ENCODE measurements at regions not wholly inside any gene's neighbourhood (a gene's known extent, or its start where the extent isn't known, plus 50 kb on each side); places are given as distances from the start of the nearest gene placed in this dataset.

GRCh38 chr9:17019398-17019797 lies 115.4 kb upstream of the CNTLN start:
- H3K4me3 ChIP-seq (ENCODE audit: low read length), result no peak overlapping the region
- no peak overlapping the region for H3K27ac ChIP-seq (ENCODE audit: low read length)
- no peak for DNase-seq
- H3K9me3 ChIP-seq (replicated peaks; ENCODE audit: control insufficient read depth, low read depth, low read length), result no peaks in the 10 kb centered on the region
- no peaks in the 10 kb centered on the region for H3K36me3 ChIP-seq (ENCODE audit: control insufficient read depth, insufficient read depth, low read length)
- H3K27me3 ChIP-seq (ENCODE audit: control insufficient read depth, insufficient read depth, low read length), result no peaks in the 10 kb centered on the region
- H3K4me1 ChIP-seq (ENCODE audit: control insufficient read depth, insufficient read depth, low read length), result peaks cover 6% of the 10 kb centered on the region

GRCh38 chr9:17018540-17019196 lies 116.2 kb upstream of the CNTLN start:
- Histone ChIP-seq H3K27me3 (ENCODE audit: control insufficient read depth, insufficient read depth, low read length) (no peaks in the 10 kb centered on the region), H3K4me3 (ENCODE audit: low read length) (no peak overlapping the region), H3K36me3 (ENCODE audit: control insufficient read depth, insufficient read depth, low read length) (no peaks in the 10 kb centered on the region), H3K9me3 (replicated peaks; ENCODE audit: control insufficient read depth, low read depth, low read length) (no peaks in the 10 kb centered on the region), H3K4me1 (ENCODE audit: control insufficient read depth, insufficient read depth, low read length) (peaks cover 6% of the 10 kb centered on the region), H3K27ac (ENCODE audit: low read length) (no peak overlapping the region)
- 74% methylated on average over 2 of the region's 3 CpGs for WGBS (ENCODE audit: insufficient coverage)
- DNase-seq, result peak; percentile 16

GRCh38 chr9:17017931-17018491 lies 116.8 kb upstream of the CNTLN start:
- peak; percentile 80 for DNase-seq
- WGBS (ENCODE audit: insufficient coverage), result 24% methylated on average over 10 of the region's 10 CpGs

DNA sequence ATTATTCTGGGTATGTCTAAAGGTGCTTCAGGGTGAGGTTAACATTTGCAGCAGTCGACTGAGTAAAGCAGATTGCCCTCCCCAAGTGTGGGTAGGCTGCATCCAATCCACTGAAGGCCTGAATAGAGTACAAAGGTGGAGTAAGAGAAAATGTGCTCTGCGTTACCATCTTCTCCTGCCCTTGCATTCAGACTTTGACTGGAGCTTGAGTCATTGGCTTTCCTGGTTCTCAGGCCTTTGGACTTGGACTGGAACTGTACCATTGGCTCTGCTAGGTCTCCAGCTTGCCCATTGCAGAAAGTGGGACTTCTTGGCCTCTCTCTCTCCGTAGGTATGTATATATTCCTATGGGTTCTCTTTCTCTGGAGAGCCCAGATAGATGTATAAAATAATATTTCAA lies 120.9 kb upstream of the CNTLN start:
- H3K4me3 ChIP-seq (ENCODE audit: low read length), result no peak overlapping the region
- H3K27me3 ChIP-seq (ENCODE audit: control insufficient read depth, insufficient read depth, low read length), result no peaks in the 10 kb centered on the region
- 50% methylated on average over 2 of the region's 3 CpGs for WGBS (ENCODE audit: insufficient coverage)

More at GRCh38 chr9:17017931-17018491, 116.8 kb upstream of the CNTLN start:
- H3K27me3 ChIP-seq (ENCODE audit: control insufficient read depth, insufficient read depth, low read length), result no peaks in the 10 kb centered on the region
- peaks cover 6% of the 10 kb centered on the region for H3K4me1 ChIP-seq (ENCODE audit: control insufficient read depth, insufficient read depth, low read length)
- H3K36me3 ChIP-seq (ENCODE audit: control insufficient read depth, insufficient read depth, low read length), result no peaks in the 10 kb centered on the region
- H3K9me3 ChIP-seq (replicated peaks; ENCODE audit: control insufficient read depth, low read depth, low read length), result no peaks in the 10 kb centered on the region
- no peak overlapping the region for H3K4me3 ChIP-seq (ENCODE audit: low read length)
- H3K27ac ChIP-seq (ENCODE audit: low read length), result peak overlapping the region; percentile 11

GRCh38 chr9:17013010-17013409 lies 121.8 kb upstream of the CNTLN start:
- H3K4me3 ChIP-seq (ENCODE audit: low read length), result no peak overlapping the region
- no peaks in the 10 kb centered on the region for H3K36me3 ChIP-seq (ENCODE audit: control insufficient read depth, insufficient read depth, low read length)
- WGBS (ENCODE audit: insufficient coverage), result 80% methylated on average over 1 of the region's 3 CpGs
- DNase-seq, result no peak
- H3K9me3 ChIP-seq (replicated peaks; ENCODE audit: control insufficient read depth, low read depth, low read length), result no peaks in the 10 kb centered on the region
- peaks cover 2% of the 10 kb centered on the region for H3K4me1 ChIP-seq (ENCODE audit: control insufficient read depth, insufficient read depth, low read length)
- H3K27me3 ChIP-seq (ENCODE audit: control insufficient read depth, insufficient read depth, low read length), result no peaks in the 10 kb centered on the region
- no peak overlapping the region for H3K27ac ChIP-seq (ENCODE audit: low read length)

More for the DNA sequence above, 120.9 kb upstream of the CNTLN start:
- H3K4me1 ChIP-seq (ENCODE audit: control insufficient read depth, insufficient read depth, low read length), result peaks cover 6% of the 10 kb centered on the region
- H3K27ac ChIP-seq (ENCODE audit: low read length), result no peak overlapping the region
- no peak for DNase-seq
- no peaks in the 10 kb centered on the region for H3K9me3 ChIP-seq (replicated peaks; ENCODE audit: control insufficient read depth, low read depth, low read length)
- no peaks in the 10 kb centered on the region for H3K36me3 ChIP-seq (ENCODE audit: control insufficient read depth, insufficient read depth, low read length)

DNA sequence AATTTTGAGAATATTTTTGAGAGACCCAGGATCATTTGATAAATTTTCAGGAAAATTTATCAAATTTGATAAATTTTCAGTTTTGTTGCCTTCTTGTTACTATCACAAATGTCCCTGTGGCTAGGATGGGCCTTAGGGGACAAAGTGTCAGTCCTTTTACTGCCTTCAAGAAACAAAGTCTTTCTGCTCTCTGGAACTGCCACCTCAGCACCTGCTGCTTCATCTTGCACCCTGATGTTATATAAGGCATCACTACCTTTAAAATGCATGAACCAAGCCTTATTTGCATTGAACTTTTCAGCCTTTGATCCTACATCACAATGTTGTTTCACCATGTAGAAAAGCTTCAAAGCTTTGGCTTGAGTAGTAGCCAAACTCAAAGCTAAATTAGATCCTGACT lies 123.0 kb upstream of the CNTLN start:
- H3K27ac ChIP-seq (ENCODE audit: low read length), result no peak overlapping the region
- H3K27me3 ChIP-seq (ENCODE audit: control insufficient read depth, insufficient read depth, low read length), result no peaks in the 10 kb centered on the region
- DNase-seq, result no peak
- no peaks in the 10 kb centered on the region for H3K4me1 ChIP-seq (ENCODE audit: control insufficient read depth, insufficient read depth, low read length)
- H3K4me3 ChIP-seq (ENCODE audit: low read length), result no peak overlapping the region
- H3K9me3 ChIP-seq (replicated peaks; ENCODE audit: control insufficient read depth, low read depth, low read length), result no peaks in the 10 kb centered on the region
- no peaks in the 10 kb centered on the region for H3K36me3 ChIP-seq (ENCODE audit: control insufficient read depth, insufficient read depth, low read length)

DNA sequence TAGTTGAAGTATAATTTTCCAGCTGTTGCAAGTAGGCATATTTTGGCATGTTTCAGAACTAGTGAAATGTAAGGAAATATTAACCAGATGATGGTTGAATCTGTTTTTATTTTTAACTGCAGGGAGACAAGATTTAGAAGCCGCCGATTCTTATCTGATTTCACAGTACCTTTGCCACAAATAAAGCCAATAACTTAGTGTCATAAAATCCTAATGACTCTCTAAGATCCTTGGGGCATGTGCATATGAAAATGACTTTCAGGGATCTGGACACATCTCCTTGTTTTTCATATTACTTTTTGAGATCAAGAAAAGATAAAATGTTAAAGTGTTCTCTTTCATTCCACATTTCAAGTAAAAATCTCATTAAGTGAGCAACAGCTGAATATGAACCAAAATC lies 125.8 kb upstream of the CNTLN start:
- WGBS (ENCODE audit: insufficient coverage), result no CpG with 5 or more reads among the region's 2 CpGs
- Histone ChIP-seq H3K4me1 (ENCODE audit: control insufficient read depth, insufficient read depth, low read length) (peaks cover 2% of the 10 kb centered on the region), H3K27ac (ENCODE audit: low read length) (no peak overlapping the region), H3K36me3 (ENCODE audit: control insufficient read depth, insufficient read depth, low read length) (no peaks in the 10 kb centered on the region), H3K9me3 (replicated peaks; ENCODE audit: control insufficient read depth, low read depth, low read length) (no peaks in the 10 kb centered on the region), H3K27me3 (ENCODE audit: control insufficient read depth, insufficient read depth, low read length) (no peaks in the 10 kb centered on the region), H3K4me3 (ENCODE audit: low read length) (no peak overlapping the region)
- DNase-seq, result peak; percentile 22

GRCh38 chr9:17005056-17005823 lies 129.6 kb upstream of the CNTLN start:
- peak; percentile 98 for DNase-seq
- Histone ChIP-seq H3K36me3 (ENCODE audit: control insufficient read depth, insufficient read depth, low read length) (no peaks in the 10 kb centered on the region), H3K27ac (ENCODE audit: low read length) (peak overlapping the region; percentile 50), H3K9me3 (replicated peaks; ENCODE audit: control insufficient read depth, low read depth, low read length) (no peaks in the 10 kb centered on the region), H3K4me3 (ENCODE audit: low read length) (no peak overlapping the region), H3K4me1 (ENCODE audit: control insufficient read depth, insufficient read depth, low read length) (peaks cover 2% of the 10 kb centered on the region), H3K27me3 (ENCODE audit: control insufficient read depth, insufficient read depth, low read length) (no peaks in the 10 kb centered on the region)
- 0% methylated on average over 2 of the region's 12 CpGs for WGBS (ENCODE audit: insufficient coverage)

- Histone ChIP-seq H3K27ac (ENCODE audit: low read length) (peak overlapping the region; percentile 50), H3K4me3 (ENCODE audit: low read length) (no peak overlapping the region), H3K27me3 (ENCODE audit: control insufficient read depth, insufficient read depth, low read length) (no peaks in the 10 kb centered on the region), H3K36me3 (ENCODE audit: control insufficient read depth, insufficient read depth, low read length) (no peaks in the 10 kb centered on the region), H3K4me1 (ENCODE audit: control insufficient read depth, insufficient read depth, low read length) (peaks cover 2% of the 10 kb centered on the region), H3K9me3 (replicated peaks; ENCODE audit: control insufficient read depth, low read depth, low read length) (no peaks in the 10 kb centered on the region)
- DNase-seq, result no peak
- no CpG with 5 or more reads among the region's 5 CpGs for WGBS (ENCODE audit: insufficient coverage)
Observed at GRCh38 chr9:17004500-17004899, 130.3 kb upstream of the CNTLN start.

DNA sequence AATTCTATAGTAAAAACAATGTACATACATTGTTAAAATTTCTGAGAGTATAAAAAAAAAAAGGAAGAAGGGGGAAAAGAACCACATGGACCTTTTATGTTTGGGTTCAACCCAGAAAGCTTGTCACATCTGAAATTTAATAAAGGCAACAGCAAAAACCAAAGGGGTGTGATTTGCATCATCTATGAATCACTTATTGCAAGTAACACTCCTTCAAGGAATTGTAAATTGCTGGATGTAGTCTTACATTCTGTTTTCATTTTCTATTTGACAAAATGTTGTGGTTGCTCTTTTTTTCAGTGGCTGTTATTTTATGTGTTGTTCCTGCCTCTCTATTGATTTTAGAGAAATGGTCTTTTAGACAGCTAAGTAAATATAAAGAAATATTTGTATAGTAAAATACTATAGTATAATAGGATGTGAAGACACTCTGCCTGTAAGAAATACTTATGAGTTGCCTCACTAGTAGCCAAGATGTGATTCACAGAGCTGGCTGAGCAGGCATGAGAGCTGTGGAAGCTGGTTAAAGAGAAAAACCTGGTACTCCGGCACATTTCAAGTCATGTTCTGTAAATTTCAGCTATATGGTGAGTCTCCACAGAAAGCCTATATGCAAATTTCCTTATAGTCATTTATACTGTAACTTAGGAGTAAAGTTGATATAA lies 131.1 kb upstream of the CNTLN start:
- peaks cover 2% of the 10 kb centered on the region for H3K4me1 ChIP-seq (ENCODE audit: control insufficient read depth, insufficient read depth, low read length)
- H3K27ac ChIP-seq (ENCODE audit: low read length), result no peak overlapping the region
- H3K9me3 ChIP-seq (replicated peaks; ENCODE audit: control insufficient read depth, low read depth, low read length), result no peaks in the 10 kb centered on the region
- WGBS (ENCODE audit: insufficient coverage), result no CpG with 5 or more reads among the region's 1 CpG
- H3K36me3 ChIP-seq (ENCODE audit: control insufficient read depth, insufficient read depth, low read length), result no peaks in the 10 kb centered on the region
- H3K4me3 ChIP-seq (ENCODE audit: low read length), result no peak overlapping the region
- no peaks in the 10 kb centered on the region for H3K27me3 ChIP-seq (ENCODE audit: control insufficient read depth, insufficient read depth, low read length)
- DNase-seq, result peak; percentile 77

All from muscle of leg (tissue), 3 donors.